Left ventricle myocardium superior (tissue), 1 donor: ENCODE measurements at regions not wholly inside any gene's neighbourhood (a gene's known extent, or its start where the extent isn't known, plus 50 kb on each side); places are given as distances from the start of the nearest gene placed in this dataset.

ENCODE experiments used
- ATAC-seq: fragments of 200-7000 bp; cut with Tn5 transposase; one replicate; pipeline ENCODE4 v1.9.1; 2020; ENCODE audit warnings: mild to moderate bottlenecking, moderate library complexity
- DNase-seq: peaks from one replicate; pipeline ENCODE4 v3.0.0-alpha.2; 2020
- intact Hi-C: fragments of 100-400 bp; cut with micrococcal nuclease; formaldehyde crosslinking; loops from one replicate; pipeline ENCODE4 v1.11.0; 2022
- donor health status: DM: no; HTN: yes; CAD: no; lungs with severe emphysema.

DNA sequence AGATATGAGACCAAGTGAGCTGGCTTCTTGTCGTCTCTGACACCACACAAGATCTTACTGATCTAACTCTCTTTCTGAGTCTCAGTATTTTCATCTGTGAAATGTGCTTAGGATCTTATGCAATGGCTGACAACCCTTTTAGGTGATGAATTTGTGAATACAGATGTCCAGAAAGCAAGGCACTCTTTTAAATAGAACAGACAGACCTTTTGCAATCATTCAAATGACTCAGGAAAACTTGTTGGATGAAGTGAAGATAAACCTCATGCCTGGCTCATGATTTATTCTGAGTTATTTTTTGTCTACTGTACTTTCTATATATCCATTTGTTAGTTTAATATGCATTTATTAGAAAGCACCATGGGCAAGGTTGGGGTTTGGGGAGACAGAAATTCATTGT lies 411.3 kb downstream of the PTPRU start:
- intact Hi-C loops, result no loop called here
- ATAC-seq (no peak), DNase-seq (no peak)

DNA sequence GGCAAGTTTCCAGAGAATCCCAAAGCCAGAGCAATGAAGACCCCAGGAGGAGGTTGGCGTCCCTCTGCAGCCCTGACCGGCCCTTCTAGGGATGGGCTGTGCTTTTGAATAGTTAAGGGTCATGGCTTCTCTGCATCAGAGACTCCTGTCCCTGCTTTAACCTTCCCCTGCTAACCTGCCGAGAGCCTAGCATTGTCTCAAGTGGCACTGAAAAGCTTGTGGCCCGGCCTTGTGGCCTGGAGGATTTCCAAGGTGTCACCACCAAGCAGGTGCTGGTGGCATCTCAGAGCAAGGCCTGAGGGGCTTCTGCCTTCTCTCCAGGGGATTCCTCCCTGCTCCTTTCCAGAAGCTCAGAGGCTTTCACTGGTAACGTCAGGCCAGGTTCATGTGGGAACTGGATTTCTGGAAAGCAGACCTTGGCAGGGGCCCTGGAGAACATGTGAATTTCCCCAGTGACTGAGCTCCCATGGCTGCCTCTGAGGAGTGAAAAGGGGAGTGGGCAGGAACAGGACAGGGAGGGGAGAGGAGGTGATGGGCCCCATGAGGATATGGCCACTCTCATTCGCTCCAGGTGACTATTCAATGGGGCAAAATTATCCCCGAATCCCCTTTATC lies 409.9 kb downstream of the PTPRU start:
- intact Hi-C loops, result no loop called here
- ATAC-seq, result no peak
- no peak for DNase-seq

GRCh38 chr1:29645586-29645985 lies 409.3 kb downstream of the PTPRU start:
- DNase-seq (no peak), ATAC-seq (no peak)

DNA sequence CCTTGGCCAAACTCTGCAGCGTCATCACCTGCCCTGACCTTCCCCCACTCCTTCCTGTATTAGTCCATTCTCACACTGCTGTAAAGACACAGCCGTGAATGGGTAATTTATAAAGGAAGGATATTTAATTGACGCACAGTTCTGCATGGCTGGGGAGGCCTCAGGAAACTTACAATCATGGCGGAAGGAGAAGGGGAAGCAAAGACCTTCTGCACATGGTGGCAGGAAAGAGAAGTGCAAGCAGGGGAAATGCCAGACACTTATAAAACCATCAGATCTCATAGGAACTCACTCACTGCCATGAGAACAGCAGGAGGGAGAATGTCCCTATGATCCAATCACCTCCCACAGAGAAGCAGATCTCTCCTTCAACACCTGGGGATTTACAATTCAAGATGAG lies 408.5 kb downstream of the PTPRU start:
- no peak for DNase-seq
- intact Hi-C loops, result no loop called here
- no peak for ATAC-seq

More at GRCh38 chr1:29645586-29645985, 409.3 kb downstream of the PTPRU start:
- intact Hi-C loops, result no loop called here

DNA sequence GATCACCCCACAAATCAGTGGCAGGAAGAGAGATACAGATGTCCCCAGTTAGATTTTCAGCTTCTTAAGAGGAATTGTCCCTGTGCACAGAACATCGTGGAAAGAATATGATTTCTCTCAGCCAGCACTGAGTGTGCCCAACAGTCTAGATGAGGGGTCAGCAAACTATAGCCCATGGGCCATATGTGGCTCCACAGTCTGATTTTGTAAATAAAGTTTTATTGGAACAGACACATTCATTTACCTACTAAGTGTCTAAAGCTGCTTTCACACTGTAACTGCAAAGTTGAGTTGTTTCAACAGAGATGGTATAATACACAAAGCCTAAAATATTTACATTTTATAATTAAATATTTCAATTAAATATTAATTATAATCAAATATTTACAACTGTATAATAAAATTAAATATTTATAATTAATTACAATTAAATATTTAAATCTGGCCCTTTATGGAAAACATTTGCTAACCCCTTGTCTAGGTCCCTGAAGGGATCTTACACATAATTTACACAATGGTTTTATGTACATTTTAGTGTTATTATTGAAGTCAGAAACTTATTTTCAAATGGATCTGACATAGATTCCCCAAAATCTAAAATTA lies 407.6 kb downstream of the PTPRU start:
- DNase-seq (no peak), ATAC-seq (no peak)
- intact Hi-C loops, result no loop called here

GRCh38 chr1:29643281-29643680 lies 407.0 kb downstream of the PTPRU start:
- no peak for DNase-seq
- no peak for ATAC-seq
- intact Hi-C loops, result no loop called here

DNA sequence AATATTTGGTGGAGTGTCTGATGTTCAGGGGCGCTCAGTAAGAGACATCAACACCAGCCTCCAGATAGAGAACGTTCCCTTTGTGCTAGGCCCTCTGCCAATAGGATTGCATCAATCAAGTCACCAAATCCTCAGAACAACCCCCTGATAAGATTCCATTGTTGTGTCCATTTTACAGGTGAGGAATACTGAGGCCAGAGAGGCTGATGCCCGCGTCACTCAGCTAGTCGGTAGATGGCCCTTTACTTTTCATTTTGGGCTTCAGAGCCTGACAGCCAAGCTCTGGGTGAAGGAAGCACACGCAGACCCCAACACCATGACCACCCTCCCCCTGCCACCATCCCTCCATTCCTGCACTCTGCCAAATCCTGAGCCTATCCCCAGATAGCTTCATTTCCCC lies 406.2 kb downstream of the PTPRU start:
- DNase-seq (no peak), ATAC-seq (no peak)
- intact Hi-C loops, result no loop called here

DNA sequence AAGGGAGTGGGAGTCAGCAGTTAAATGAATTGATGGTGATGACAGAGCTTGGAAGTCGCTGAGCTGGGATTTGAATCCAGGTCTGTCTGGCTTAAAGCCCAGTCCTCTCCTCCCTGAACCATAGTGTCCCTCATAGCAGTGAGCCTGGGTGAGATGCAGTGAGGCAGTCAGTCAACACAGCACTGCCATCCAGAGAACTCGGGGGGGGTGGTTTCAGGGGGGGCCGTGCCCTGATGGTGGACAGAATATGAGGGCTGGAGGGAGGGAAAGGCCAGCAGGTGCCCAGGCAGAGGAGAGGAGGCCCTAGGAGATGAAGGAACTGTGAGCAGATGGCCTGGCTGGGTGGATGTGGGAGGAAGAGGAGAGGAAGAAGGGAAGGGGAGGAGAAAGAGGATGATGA lies 405.6 kb downstream of the PTPRU start:
- intact Hi-C loops, result no loop called here
- no peak for ATAC-seq

GRCh38 chr1:29640428-29640785 lies 404.1 kb downstream of the PTPRU start:
- ATAC-seq, result no peak
- no peak for DNase-seq
- intact Hi-C loops, result no loop called here

More for the DNA sequence above, 405.6 kb downstream of the PTPRU start:
- no peak for DNase-seq

DNA sequence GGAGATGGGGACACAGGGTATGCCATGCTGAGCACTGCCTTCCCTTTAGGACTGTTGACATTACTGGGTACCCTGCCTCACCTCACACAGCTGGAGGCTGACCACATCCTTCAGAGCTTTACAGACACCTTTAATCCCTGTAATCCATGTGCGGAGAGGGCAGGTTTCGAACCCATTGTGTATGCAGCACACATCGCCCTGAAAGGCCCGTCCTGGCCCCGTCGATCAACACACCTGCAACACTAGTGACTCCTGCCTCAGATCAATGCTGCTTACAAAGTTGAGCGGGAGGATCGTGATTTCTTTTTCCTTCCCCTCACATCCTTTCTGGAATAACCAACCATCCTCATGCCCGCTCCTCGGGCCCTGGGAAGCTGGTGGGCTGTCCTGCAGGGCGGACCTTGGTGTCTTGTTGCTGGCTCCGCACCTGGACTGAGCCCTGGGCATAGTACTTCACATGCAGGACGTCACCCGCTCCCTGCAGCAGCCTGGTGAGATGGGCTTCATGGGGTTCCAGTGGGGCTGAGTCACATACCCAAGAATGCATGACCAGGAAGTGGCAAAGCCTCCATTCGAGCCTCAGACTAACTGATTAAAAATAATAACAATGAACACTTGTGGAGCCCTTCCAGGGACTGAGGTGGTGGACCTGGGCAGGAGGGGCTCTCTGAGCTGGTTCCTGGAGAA lies 403.6 kb downstream of the PTPRU start:
- ATAC-seq (no peak), DNase-seq (no peak)
- intact Hi-C loops, result no loop called here

- DNase-seq (no peak), ATAC-seq (no peak)
- intact Hi-C loops, result no loop called here
Measured at GRCh38 chr1:29639156-29639736, 402.9 kb downstream of the PTPRU start.

- DNase-seq, result no peak
- no peak for ATAC-seq
- intact Hi-C loops, result no loop called here
Measured at GRCh38 chr1:29638281-29638680, 402.0 kb downstream of the PTPRU start.

GRCh38 chr1:29636936-29637335 lies 400.6 kb downstream of the PTPRU start:
- intact Hi-C loops, result no loop called here
- ATAC-seq (no peak), DNase-seq (no peak)

DNA sequence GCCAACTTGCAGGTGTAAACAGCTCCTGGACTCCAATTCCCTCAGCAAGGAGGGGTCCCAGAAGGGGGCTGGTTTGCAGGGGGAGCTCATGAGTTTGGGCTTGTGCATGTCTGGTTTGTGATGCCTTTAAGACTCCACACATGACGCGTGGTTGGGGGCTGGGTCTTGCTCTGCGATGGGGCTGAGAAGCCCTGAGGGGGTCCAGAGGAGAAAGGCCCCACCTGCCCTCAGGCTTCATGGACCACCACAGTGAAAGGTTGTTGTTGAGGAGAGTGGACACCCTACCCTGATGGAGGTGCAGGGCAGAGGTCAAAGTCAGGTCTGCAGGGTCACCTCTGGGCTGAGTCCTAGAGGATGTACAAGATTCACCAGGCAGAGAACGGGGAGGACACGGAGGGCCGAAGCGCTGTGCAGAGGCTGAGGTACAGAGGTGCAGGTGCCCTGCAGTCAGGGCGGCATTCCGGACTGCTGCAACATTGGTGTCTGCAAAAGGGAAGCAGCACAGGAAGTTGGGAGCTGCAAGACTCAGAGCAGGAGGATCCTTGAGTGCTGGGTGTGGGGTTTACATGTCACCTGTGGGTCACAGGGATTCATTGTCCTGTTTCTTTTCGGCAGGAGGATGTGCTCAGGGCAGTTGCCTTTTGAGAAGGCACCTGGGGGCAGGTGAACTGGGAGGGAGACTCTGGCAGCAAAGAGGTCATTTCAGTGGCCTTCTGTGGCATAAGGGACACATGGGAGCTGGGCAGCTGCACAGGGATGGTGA lies 399.4 kb downstream of the PTPRU start:
- intact Hi-C loops, result no loop called here
- DNase-seq, result no peak
- ATAC-seq, result no peak

DNA sequence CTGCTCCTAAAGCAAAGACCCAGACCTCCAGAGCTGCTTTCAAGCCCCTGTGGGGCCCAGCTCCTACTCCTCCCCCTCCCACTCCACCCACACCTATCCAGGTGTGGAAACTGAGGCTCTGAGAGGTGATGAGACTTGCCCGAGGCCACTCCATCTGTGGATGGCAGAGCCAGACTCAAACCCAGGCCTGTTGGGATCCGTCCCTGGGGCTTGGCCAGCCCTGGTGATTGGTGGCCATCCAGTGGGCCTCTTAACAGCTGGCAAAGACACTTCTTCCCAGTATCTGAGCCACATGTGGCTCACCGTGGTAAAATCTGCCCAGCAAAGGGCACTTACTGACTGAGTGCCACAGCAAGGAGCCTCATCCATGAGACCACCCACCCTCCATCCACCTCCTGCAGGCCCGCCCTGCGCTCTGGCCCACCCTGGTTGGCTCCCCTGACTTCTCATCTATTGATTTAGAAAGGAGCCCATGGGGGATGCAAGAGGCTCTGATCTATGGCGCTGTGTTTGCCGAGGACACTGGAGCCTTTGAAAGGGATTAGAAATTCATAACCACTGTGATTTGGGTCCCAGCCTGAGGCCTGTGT lies 398.5 kb downstream of the PTPRU start:
- intact Hi-C loops, result no loop called here

GRCh38 chr1:29634324-29634723 lies 398.0 kb downstream of the PTPRU start:
- DNase-seq, result no peak
- no peak for ATAC-seq
- intact Hi-C loops, result no loop called here

More for the DNA sequence above, 398.5 kb downstream of the PTPRU start:
- ATAC-seq (no peak), DNase-seq (no peak)

DNA sequence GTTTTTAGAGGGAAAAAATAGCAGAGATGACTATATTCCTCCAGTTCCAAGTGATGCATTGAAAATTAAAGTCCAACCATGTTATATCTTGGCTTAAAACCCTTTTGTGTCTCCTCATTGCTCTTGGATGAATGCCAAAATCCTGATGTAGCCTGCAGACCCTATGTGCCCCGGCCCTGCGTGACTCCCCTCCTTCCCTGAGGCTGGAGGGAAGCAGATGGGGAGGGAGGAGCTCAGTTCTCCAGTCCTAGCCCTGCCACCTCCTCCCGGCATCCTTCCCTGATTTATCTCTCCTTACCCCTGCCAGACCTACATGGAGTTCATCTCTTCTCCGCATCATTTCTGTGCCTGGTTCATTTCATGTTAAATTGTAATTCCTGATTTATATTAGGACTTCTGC lies 397.4 kb downstream of the PTPRU start:
- ATAC-seq, result no peak
- intact Hi-C loops, result no loop called here
- DNase-seq, result no peak

GRCh38 chr1:29632806-29633615 lies 396.7 kb downstream of the PTPRU start:
- intact Hi-C loops, result no loop called here
- no peak for DNase-seq
- no peak for ATAC-seq
